Caco-2 (cell line): ENCODE measurements at regions not wholly inside any gene's neighbourhood (a gene's known extent, or its start where the extent isn't known, plus 50 kb on each side); places are given as distances from the start of the nearest gene placed in this dataset.

ENCODE experiments used
- BruUV-seq: library from RNA; stranded (reverse); fragments of 400-500 nt; replicated peaks from 2 replicates; lab custom pipeline; 2021; lab: Mats Ljungman, UMichigan
- CTCF ChIA-PET: fragments of 300-600 bp; sonication (Branson Sonifier 250); formaldehyde crosslinking; loops from one replicate; lab custom pipeline; 2022; ENCODE audit warnings: antibody characterized with exemption; lab: Charles Lee
- POLR2A ChIA-PET: fragments of 300-600 bp; sonication (Branson Sonifier 250); formaldehyde crosslinking; loops from one replicate; lab custom pipeline; 2022; ENCODE audit warnings: antibody characterized with exemption; lab: Charles Lee
- DNase-seq, 2 experiments: peaks; one replicate each; pipeline versions ENCODE4 v3.0.0 to v3.0.0-alpha.2; 2020 to 2022
- H3K27me3 ChIP-seq: replicated peaks from 2 replicates; pipeline ENCODE4 v1.6.0; 2011; ENCODE audit warnings: low read length; ENCODE audit not compliant: control insufficient read depth, insufficient read depth
- H3K36me3 ChIP-seq: 2 replicates; pipeline ENCODE4 v1.5.1; 2011; ENCODE audit warnings: low read length; ENCODE audit not compliant: control insufficient read depth, insufficient read depth
- H3K4me1 ChIP-seq: fragments of 250-450 bp; sonication (Bioruptor Pico); 2 replicates; pipeline ENCODE4 v1.5.1; 2020; ENCODE audit warnings: mild to moderate bottlenecking
- H3K4me3 ChIP-seq: 2 replicates; pipeline ENCODE4 v1.5.1; 2011; ENCODE audit warnings: low read depth, mild to moderate bottlenecking, control low read depth, low read length
- H3K9me3 ChIP-seq: fragments of 250-450 bp; sonication (Bioruptor Pico); 2 replicates; pipeline ENCODE4 v1.5.1; 2020; ENCODE audit warnings: mild to moderate bottlenecking, moderate library complexity
- H3K27ac Mint-ChIP-seq: one replicate; pipeline ENCODE4 v1.8.0; 2022; ENCODE audit warnings: mixed read lengths; ENCODE audit not compliant: unreplicated experiment
- H3K27me3 Mint-ChIP-seq: one replicate; pipeline ENCODE4 v1.8.0; 2022; ENCODE audit warnings: mixed read lengths; ENCODE audit not compliant: insufficient read depth, unreplicated experiment
- H3K36me3 Mint-ChIP-seq: one replicate; pipeline ENCODE4 v1.8.0; 2022; ENCODE audit warnings: mild to moderate bottlenecking, mixed read lengths; ENCODE audit not compliant: insufficient read depth, unreplicated experiment
- H3K4me1 Mint-ChIP-seq: one replicate; pipeline ENCODE4 v1.8.0; 2022; ENCODE audit warnings: low read depth, mixed read lengths; ENCODE audit not compliant: unreplicated experiment
- H3K4me3 Mint-ChIP-seq: one replicate; pipeline ENCODE4 v1.8.0; 2022; ENCODE audit warnings: mild to moderate bottlenecking, moderate library complexity, mixed read lengths; ENCODE audit not compliant: unreplicated experiment
- H3K9me3 Mint-ChIP-seq: one replicate; pipeline ENCODE4 v1.8.0; 2022; ENCODE audit warnings: mixed read lengths; ENCODE audit not compliant: unreplicated experiment
- intact Hi-C: fragments of 100-400 bp; cut with micrococcal nuclease; formaldehyde crosslinking; loops from one replicate; pipeline ENCODE4 v1.10.0; 2022; ENCODE audit not compliant: unreplicated experiment
- TF ChIP-seq, protein P1 (sequence below), 2 experiments: fragments of 200-600 bp in 1 of 2; IDR thresholded peaks; 1 replicate in 1 of 2; 2 replicates in 1 of 2; pipeline versions ENCODE4 v1.5.1 to v1.8.0; 2011 to 2022; ENCODE audit warnings: antibody characterized with exemption in 1 of 2, control low read depth in 1 of 2, inconsistent platforms in 1 of 2, low read depth in 1 of 2, low read length in 1 of 2, mild to moderate bottlenecking in 1 of 2, moderate library complexity in 1 of 2; ENCODE audit not compliant: insufficient read depth in 1 of 2, severe bottlenecking in 1 of 2, unreplicated experiment in 1 of 2

DNA sequence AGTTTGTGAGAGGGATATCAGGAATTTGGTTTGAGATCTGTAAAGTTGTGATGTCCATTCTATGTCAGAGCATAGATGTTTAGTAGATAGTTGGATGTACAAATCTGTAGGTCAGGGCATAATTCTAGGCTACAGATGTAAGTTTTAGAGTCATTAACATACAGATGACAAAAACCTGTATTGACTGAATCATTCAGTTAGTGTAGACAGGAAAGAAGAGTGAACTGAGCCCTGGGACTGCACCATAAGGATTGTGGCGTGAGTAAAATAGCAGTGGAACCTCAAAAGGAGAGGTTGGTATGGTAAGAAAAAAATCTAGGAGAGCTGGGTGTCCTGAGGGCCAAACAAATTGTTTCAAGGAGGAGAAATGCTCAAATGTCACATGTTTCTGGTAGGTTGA lies 73.1 kb upstream of the RPRM start:
- no peaks in the 10 kb centered on the region for H3K27me3 Mint-ChIP-seq
- intact Hi-C loops = no loop called here
- no peak overlapping the region for H3K4me3 ChIP-seq
- no peak for DNase-seq
- TF ChIP-seq, protein P1, sequence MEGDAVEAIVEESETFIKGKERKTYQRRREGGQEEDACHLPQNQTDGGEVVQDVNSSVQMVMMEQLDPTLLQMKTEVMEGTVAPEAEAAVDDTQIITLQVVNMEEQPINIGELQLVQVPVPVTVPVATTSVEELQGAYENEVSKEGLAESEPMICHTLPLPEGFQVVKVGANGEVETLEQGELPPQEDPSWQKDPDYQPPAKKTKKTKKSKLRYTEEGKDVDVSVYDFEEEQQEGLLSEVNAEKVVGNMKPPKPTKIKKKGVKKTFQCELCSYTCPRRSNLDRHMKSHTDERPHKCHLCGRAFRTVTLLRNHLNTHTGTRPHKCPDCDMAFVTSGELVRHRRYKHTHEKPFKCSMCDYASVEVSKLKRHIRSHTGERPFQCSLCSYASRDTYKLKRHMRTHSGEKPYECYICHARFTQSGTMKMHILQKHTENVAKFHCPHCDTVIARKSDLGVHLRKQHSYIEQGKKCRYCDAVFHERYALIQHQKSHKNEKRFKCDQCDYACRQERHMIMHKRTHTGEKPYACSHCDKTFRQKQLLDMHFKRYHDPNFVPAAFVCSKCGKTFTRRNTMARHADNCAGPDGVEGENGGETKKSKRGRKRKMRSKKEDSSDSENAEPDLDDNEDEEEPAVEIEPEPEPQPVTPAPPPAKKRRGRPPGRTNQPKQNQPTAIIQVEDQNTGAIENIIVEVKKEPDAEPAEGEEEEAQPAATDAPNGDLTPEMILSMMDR (IDR thresholded peaks at IDR 0.05; ENCODE audit: insufficient read depth in 1 of 2, low read depth in 1 of 2, low read length in 1 of 2, severe bottlenecking in 1 of 2, unreplicated experiment in 1 of 2) = no peak
- BruUV-seq = no TSS peak
- H3K27me3 ChIP-seq = no peaks in the 10 kb centered on the region
- ChIA-PET POLR2A (no interaction called here), CTCF (no interaction called here)
- no peaks in the 10 kb centered on the region for H3K9me3 ChIP-seq
- H3K4me3 Mint-ChIP-seq = no peak overlapping the region
- H3K36me3 ChIP-seq = no peaks in the 10 kb centered on the region
- H3K9me3 Mint-ChIP-seq = no peaks in the 10 kb centered on the region
- no peaks in the 10 kb centered on the region for H3K36me3 Mint-ChIP-seq
- H3K27ac Mint-ChIP-seq = no peak overlapping the region
- no peaks in the 10 kb centered on the region for H3K4me1 ChIP-seq
- no peaks in the 10 kb centered on the region for H3K4me1 Mint-ChIP-seq

- Histone ChIP-seq H3K4me1 (no peaks in the 10 kb centered on the region), H3K4me3 (no peak overlapping the region), H3K9me3 (no peaks in the 10 kb centered on the region), H3K27me3 (no peaks in the 10 kb centered on the region), H3K36me3 (no peaks in the 10 kb centered on the region)
- Mint-ChIP-seq H3K36me3 (no peaks in the 10 kb centered on the region), H3K4me3 (no peak overlapping the region), H3K4me1 (no peaks in the 10 kb centered on the region), H3K27me3 (no peaks in the 10 kb centered on the region), H3K27ac (no peak overlapping the region), H3K9me3 (no peaks in the 10 kb centered on the region)
- TF ChIP-seq, protein P1 (IDR thresholded peaks at IDR 0.05; ENCODE audit: insufficient read depth in 1 of 2, low read depth in 1 of 2, low read length in 1 of 2, severe bottlenecking in 1 of 2, unreplicated experiment in 1 of 2) = no peak
- ChIA-PET CTCF (no interaction called here), POLR2A (no interaction called here)
- intact Hi-C loops = no loop called here
- DNase-seq = no peak
- BruUV-seq = no TSS peak
Measured at GRCh38 chr2:153557211-153557610, 78.6 kb upstream of the RPRM start.

DNA sequence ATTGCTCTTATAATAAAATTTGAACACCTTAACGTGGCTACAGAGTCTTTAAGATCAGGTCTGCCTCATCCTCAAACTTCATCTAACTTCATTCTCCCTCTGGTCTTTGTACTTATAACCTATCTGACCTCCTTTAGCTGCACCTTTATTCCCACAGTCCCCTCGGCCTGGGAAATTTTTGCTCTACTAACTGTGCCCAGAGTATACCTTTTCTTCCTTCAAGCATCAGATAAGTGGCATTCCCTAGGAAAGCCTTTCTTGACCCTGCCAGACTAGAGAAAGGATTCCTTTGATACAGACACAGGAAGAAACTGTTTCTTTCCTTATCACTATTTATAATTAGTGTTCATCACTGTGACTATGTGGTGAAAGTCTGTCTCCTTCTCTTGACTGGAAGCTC lies 79.2 kb upstream of the RPRM start:
- ChIA-PET CTCF (no interaction called here), POLR2A (no interaction called here)
- H3K9me3 Mint-ChIP-seq = no peaks in the 10 kb centered on the region
- H3K4me1 Mint-ChIP-seq = no peaks in the 10 kb centered on the region
- no peaks in the 10 kb centered on the region for H3K36me3 ChIP-seq
- H3K9me3 ChIP-seq = no peaks in the 10 kb centered on the region
- H3K27me3 ChIP-seq = no peaks in the 10 kb centered on the region
- H3K4me1 ChIP-seq = no peaks in the 10 kb centered on the region
- no TSS peak for BruUV-seq
- no peak overlapping the region for H3K27ac Mint-ChIP-seq
- TF ChIP-seq, protein P1 (IDR thresholded peaks at IDR 0.05; ENCODE audit: insufficient read depth in 1 of 2, low read depth in 1 of 2, low read length in 1 of 2, severe bottlenecking in 1 of 2, unreplicated experiment in 1 of 2) = no peak
- H3K4me3 Mint-ChIP-seq = no peak overlapping the region
- no peaks in the 10 kb centered on the region for H3K27me3 Mint-ChIP-seq
- no peak overlapping the region for H3K4me3 ChIP-seq
- H3K36me3 Mint-ChIP-seq = no peaks in the 10 kb centered on the region
- no peak for DNase-seq
- intact Hi-C loops = no loop called here
